ENCODE measurements at regions not wholly inside any gene's neighbourhood (a gene's known extent, or its start where the extent isn't known, plus 50 kb on each side); places are given as distances from the start of the nearest gene placed in this dataset.

GRCh38 chr6:4459996-4460395, 316.2 kb upstream of the CDYL start:
- no peak for TF ChIP-seq CTCF (IDR thresholded peaks at IDR 0.05)
- no peak for TF ChIP-seq POLR2A (IDR thresholded peaks at IDR 0.05)

All from body of pancreas (tissue), 4 donors.